SW 1271 (cell line): ENCODE measurements at regions not wholly inside any gene's neighbourhood (a gene's known extent, or its start where the extent isn't known, plus 50 kb on each side); places are given as distances from the start of the nearest gene placed in this dataset.

Experiments
- DNase-seq, 2 experiments: peaks; one replicate each; lab custom pipeline; 2025; lab: John Stamatoyannopoulos, UW

DNA sequence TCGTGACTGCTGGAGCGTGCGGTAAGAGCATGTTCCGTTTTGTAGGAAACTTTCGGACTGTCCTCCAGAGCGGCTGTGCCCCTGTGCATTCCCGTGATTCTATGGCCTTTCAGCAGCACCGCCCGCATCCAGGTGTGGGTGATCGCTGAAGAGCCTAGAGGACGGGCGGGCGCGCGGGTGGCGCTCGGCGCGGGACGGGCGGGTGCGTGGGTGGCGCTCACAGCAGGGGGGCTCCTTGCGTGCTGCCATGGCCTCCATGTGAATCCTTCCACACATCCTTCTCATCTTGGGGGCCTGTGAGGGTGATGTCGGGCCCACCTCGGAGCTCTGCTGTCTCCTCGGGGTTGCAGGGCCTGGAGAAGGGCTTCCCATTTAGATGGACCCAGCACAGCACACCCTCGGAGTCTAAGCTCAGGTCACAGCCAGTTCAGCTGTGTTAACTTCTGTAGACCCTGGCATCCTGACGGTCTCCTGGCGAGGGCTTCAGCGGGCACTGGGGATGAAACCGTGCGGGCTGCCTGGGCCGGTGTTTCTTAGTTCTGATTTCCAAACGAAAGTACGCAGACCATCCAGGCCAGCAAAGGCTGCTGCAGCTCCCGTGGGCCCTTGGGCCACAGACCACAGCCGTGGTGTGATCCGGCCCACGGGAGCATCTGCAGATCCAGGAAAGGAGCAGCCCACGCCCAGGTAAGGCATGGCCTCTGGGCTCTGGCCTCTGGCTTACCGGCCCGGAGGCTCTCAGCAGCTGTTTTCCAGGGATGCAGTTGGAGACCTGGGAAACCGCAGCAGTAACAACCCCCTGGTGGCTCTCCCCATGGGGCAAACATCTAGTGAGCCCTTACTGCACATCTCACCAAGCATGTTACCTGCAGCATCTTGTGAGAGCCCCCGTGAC is 339.4 kb downstream of the FOXL1 start:
- no peak for DNase-seq

DNA sequence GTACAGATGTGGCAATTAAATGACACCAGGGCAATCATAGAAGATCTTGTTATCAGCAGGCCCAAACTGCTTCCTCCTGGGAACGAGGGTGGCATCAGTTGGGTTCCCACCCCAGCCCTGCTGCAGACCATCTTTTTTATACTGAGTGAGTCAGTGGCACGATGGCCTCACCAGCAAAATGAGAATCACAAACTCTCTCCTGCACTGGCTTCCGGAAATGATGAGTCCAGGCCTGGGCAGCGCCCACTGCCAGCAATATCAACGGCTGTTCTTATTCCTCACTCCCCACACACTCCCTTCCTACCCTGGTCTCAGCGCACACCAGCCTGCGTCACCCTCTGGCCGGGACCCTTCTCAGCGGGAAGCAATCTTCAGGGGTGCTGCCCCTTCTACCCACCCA is 340.3 kb downstream of the FOXL1 start:
- no peak for DNase-seq

DNA sequence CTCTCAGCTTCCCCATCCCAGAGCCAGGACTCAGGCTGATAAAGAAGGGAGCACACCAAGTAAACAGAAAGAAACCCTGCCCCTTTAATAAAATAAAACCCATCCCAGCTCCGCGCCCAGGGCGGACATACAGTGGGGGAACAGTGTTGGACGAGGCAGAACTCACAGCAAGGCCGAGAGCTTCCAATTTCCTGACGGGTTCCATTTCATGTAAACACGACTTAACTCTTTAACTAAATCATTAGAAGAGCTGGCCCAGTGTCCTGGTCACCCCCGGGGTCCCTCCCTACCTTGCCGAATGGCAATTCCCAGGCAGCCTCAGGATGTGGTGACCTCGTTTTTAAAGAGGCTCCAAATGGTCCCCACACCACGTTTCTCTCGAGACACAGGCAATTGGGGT is 340.7 kb downstream of the FOXL1 start:
- DNase-seq = no peak

DNA sequence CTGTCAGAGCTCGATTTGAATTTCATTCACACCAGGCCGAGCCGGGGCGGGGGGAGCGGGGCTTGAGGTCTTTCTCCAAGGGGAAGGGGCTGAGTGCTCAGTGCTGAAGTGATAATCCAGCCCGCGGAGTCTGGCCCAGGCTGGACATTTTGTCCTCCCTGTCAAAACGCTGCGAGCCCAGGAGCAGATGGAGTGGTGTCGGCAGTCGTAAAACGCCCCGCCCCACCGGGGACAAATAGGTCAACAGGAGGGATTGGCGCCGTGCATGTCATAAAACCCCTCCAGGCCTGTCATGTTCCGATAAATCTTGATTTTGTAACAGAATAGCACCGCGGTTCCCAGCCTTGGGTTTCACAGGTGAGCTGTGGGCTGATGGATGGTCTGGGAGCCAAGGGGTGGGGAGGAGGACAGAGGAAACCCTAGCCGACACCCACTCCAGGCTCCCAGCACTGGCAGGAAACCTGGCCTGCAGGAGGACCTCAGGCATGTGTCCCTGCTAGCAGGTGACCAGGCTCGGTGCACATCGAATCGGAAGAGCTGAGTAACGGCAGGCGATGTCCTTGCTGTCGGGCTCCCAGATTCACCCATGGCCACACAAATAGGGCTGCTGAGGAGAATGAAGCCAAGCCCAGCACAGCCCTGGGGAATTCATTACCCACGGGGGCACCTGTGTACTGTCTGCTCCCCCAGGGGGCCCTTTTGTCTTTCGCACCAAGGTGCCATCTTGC is 341.4 kb downstream of the FOXL1 start:
- no peak for DNase-seq

DNA sequence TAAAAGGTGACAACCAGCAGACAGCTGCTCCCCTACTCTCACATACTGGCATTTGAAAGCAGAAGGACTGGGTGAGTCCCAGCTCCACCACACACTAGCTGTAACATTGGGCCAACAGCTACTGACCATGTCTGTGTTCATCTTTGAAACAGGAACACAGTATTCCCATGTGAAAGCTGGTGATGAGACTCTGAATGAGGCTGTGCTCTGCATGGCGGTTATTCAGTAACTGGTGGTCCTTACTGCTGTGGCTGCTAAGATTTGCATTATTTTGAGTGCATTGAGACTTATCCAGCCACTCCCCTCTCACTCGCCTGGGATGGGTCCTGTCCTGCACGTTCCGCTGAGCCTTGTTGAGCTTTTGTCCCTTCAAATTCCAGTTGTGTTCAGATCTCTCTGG is 342.9 kb downstream of the FOXL1 start:
- DNase-seq = no peak

DNA sequence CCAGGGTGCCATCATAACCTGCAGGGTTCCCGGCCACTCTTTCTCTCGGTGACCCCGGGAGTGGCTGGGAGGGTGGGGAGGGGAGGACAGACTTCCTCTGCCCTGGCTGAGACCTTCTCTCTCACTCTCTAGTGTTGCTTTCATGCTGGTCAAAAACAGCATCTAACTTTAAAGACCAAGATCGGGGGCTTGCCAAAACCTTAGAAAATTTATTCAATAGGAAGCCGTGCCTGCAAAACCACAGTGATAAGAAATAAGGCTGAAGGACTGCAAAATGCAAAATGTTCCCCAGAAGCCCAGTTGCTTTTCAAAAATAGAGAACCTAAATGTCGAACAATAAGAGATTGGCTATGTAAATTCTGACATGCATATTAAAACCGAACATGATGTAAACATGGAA is 344.0 kb downstream of the FOXL1 start:
- no peak for DNase-seq

DNA sequence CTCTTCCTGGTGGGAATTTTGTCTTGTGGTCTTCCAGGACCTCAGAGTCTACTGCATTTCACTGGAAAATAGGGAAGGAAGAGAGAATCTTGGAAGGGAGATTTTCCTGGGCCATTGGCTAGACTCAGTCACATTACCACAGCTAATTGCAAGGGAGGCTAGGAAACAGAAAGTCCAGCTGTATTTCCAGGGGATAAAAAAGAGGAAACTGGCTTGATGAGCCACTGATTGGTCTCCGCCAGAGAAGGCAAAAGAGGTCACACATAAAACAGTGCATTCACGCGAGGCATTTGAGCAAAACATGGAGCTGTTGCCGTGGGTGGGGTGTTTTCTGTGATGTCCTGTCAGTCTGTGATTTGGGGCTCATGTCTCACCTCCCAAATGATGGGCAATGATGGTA is 345.3 kb downstream of the FOXL1 start:
- no peak for DNase-seq

DNA sequence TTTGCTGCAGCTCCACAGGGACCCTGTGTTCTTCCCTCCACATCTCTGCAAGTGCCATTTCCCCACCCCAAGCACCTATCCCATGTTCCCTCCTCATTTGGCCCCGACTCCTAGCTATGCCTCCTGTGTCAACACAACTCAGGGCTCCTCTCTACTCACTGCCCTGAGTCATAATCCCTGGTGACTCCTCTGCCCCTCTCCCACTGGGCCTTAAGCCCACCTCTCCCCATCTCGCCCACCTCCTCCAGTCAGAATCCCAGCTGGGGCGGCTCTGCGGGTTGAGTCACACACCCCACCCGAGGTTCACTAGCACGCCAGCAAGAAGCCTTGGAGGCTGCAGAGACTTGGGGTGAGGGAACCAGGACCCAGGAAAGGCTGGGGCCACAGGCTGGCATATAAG is 346.2 kb downstream of the FOXL1 start:
- no peak for DNase-seq

DNA sequence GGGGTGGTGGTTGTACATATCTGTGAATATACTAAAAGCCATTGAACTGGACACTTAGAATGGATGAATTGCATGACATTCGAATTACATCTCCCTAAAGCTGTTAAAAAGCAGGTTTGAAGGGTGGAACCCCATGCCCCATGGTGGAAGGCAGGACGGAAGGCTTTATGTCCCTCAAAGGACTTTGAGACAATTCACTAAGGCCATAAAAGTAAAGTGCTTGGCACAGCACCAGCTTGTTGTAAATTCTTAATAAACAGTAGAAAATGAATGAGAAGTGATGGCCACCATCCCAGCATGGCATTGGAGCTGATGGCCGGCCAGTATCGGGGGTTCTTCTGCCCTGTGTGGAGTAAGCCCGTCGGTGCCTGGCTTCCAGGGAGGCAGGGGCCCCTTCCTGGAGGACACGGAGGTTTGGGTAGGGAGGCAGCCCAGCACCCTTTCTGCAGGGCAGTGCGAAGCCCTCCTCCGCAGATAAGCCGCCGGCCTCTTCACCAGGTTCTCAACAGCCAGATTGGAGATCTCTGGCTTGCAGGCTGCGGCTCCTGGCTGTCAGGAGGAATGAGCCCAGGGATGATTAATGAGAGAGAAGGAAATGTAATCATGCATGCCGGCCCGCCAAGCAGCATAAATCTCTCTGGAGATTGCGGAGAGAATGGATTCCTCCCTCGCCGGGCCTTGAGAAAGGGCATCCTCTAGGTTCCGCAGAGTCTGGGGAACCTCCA is 346.9 kb downstream of the FOXL1 start:
- DNase-seq = no peak

DNA sequence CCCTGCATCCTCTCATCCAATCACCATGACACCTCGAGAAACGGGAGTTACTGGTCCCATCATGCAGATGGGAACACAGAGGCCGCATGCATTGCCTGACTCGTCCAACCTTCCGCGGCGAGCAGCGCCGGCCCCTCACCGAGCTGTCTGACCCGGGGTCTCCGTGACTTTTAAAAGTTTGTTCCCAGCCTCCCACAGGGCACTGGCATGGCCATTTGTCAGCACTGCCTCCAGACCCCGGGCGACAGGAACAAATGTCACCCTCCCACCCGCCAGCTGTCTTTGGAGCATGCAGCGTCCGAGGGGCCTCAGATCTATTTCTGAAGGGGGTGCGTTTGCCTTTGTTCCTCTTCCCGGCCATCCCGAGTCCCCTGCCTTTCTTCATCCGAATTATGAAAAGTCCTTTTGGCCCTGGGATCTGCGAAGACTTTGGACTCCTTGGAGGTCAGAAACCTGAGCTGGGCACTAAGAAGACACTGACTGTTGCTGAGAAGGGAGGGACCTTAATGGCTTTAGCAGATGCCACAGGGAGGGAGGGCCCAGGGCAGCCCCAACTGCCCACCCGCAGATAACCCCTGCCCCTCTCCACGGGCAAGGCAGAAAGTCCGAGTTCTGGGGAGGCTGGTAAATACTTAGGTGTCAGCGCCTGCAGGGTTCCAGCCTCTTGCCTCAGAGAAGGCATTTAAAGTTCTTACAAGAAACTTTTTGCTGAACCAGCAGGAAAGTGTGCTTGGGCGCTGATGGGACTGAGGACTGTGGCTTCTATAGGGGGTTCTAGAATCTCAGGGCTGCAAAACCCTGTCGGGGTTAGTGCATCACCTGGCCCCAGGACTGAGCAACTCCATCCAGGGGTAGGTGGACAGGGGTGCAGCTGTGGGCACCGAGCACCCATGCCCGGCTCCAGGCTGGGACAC is 348.1 kb downstream of the FOXL1 start:
- no peak for DNase-seq

DNA sequence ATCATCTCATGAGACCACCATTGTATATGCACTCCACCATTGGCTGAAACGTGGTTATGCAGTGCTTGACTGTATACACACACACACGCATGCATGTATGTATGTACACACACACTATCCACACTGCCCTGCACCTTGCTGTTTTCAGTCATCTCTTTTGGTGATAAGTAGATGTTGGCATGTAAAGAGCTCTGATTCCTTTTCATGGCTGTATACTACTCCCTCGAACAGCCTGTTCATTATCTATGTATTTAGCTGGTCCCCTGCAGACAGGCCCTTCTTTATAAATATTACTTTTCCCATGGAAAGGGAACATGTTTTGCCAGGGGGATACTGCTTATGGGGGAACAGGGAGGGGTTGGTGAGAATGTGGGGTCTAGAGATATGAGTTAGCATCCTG is 349.4 kb downstream of the FOXL1 start:
- DNase-seq = no peak

DNA sequence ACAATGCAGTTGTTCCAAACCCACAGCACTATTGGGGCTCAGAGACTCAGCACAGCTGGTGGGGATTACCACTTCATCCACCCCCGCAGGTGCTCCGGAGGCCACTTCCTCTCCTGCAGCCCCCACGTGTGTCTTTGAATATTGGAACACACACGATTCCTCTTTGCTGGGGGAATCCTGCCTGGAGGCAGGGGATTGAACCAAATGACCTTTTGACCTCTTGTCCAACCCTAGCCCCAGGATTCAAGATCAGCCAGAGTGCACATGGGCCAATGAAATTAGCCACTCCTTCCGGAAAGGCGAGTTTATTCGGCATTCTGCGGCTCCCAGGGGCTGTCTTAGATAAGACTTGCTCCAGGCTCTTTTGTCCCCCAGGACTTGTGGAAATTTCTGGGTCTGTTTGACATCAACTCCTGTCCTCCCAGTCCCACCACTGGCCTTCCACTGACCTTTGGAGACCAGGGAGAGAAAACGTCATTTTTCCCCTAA is 350.2 kb downstream of the FOXL1 start:
- DNase-seq = no peak

DNA sequence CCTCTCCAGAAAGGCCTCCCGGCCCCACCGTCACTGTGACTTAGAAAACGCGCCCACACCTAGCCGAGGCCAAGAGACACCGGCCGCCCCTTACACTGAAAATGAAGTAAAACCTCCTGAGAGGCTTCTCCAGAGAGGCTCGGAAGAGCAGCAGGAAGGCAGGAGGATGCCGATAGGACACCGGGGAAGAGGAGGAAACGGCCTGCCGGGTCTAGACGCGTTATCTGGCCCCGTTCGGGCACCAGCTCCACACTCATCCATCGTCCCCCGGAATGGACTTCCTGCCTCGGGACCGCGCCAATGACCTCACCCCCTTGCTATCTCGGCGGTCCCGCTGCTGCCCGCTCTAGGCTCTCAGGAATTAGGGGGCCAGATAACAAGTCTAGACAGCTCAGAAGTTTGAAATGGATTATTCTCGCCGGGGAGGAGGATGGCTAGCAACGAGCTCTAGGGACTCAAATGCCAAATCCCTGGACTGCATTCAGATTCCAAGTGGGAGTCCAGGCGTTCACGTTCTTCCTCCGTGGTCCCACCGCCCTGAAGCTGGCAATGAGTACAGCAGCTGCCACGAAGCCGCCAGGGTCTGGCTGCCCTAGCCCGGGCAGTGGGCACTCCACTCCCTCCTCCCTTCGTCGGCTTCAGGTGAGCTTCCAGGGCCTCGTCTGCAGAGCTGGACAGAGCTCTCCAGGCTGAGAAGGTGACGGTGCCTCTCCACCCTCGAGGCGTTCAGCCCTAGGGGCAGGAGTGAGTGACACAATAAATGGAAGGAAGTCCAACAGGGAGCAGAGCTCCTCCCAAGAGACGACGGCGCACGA is 350.9 kb downstream of the FOXL1 start:
- no peak for DNase-seq

DNA sequence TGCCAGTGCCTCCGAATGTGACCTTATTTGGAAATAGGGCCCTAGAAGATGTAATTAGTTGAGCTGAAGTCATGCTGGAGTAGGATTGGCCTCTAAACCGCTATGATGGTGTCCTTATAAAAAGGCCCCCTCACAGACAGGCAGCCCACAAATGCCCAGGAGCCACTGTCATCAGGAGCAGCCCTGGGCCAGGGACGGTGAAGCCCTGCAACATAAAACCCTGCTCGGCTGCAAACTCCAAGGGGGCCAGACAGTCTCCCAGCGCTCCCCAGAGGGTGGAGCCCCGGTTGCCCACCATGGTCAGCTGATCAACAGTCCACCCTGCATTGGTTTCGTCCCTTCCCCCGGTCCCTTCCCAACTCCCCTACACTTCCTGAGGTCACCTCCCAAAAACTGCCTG is 351.7 kb downstream of the FOXL1 start:
- no peak for DNase-seq

DNA sequence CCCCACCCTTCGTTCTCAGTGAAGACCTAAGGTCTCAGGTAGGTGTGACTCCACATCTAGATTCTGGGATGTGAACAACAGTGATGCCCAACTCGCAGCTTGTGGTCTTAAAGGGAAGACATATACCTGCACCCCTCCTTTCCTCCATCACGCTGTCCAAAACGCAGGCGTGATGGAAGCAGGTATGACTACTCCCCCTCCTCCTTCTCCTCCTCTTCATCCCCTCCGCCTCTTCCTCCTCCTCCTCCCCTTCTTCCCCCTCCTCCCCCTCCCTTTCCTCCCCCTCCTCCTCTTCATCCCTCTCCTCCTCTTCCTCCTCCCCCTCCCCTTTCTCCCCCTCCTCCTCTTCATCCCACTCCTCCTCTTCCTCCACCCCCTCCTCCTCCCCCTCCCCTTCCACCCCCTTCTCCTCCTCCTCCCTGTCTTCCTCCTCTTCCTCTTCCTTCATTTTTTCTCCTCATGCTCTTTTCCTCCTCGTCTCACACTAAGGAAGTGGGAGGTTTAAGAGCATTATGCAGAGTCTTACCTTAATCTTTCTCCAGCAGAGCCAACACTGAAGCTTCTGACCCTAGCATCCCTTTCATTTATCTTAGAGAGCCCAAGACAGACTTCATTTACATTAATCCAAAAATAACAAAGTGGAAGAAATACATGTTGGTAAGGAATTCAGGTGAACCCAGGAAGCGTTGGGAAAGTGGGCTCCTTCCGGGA is 352.5 kb downstream of the FOXL1 start:
- DNase-seq = no peak

DNA sequence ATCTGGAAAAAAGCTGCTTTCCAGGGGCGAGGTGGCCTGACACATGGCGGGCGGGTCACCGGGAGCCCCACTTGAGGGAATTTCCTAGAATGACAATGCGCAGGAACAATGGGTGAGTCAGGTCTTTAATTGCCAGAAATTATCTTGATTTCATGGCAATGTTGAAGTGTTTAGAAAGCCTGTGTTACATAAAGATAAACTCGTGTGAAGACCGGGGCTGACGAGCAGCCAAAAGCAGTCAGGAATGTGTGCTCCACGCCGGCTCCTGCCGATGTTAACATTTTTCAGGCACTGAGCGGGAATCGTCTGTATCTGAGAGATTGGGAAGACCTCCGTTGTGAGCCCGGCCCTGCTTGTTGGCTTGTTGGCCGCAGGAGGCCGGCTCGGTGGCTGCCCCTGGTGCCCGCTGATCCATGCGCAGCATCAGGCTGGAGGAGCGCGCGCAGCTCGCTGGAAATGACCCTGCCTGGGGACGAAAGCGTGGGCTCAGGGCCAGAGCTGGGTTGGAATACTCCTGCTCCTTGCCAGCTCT is 353.1 kb downstream of the FOXL1 start:
- DNase-seq = no peak

DNA sequence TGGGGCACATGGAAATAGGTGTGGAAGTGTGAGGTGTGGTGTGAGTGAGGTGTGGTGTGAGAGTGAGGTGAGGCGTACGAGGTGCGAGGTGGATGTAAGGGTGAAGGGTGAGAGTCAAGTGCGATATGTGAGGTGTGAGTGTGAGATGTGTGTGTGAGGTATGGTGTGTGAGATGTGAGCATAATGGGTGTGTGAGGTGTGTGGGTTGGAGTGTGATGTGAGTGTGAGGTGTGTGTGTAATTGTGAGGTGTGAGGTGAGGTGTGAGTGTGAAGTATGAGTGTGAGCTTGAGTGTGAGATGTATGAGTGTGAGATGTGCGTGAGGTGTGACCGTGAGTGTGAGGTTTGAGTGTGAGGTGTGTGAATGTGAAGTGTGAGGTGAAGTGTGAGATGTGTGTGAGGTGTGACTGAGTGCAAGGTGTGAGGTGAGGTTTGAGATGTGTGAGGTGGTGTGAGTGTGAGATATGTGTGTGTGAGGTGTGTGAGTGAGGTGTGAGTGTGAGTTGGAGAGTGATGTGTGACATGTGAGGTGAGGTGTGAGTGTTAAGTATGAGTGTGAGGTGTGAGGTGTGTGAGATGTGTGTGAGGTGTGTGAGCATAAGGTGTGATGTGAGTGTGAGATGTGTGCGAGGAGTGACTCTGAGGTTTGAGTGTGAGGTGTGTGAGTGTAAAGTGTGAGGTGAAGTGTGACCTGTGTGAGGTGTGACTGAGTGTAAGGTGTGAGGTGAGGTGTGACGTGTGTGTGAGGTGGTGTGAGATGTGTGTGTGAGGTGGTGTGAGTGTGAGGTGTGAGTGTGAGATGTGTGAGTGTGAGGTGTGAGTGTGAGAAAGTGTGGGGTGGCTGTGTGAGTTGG is 354.0 kb downstream of the FOXL1 start:
- DNase-seq = no peak

DNA sequence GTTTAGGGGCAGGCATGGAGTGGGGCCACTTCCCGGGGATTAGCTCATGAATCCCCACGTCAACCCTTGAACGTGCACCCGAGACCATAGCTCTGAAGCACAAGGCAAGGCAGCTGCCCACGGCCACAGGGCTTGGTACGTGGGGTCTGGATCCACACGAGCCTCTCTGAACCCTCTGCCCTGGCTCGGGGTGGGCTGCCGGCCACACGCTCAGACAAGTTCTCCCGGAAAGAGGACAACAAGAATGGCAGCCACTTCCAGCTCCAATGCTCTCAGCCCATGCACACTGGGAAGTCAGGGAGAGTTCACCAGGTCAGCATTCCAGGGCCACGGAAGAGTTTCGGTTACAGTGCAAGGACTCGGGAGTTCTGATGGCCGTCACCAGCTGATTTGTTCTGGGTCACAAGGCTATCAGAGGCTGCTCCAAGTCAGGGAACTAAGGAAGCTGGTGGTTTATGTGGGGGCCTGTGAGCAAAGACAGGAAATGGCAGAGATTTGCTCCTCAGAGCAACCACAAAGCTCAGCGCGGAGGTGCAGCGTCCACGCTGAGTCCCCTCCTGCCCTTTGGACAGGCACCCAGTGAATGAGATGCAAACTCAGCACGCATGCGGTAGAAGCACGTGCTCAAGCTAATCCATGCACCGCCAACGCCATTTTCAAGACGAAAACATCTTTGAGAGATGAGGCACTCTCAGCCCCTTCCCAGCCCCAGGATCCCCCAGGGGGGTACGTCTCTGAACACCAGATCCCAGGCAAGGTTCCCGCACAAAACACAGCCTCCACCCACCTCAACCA is 356.4 kb downstream of the FOXL1 start:
- no peak for DNase-seq
